HG03159 (cell line): ENCODE measurements at regions not wholly inside any gene's neighbourhood (a gene's known extent, or its start where the extent isn't known, plus 50 kb on each side); places are given as distances from the start of the nearest gene placed in this dataset.
A peak's percentile ranks its signal among the peaks of the same experiment; 100 is the strongest.

ENCODE experiments used
- ATAC-seq: cut with Tn5 transposase; IDR thresholded peaks from one replicate; pipeline ENCODE4 v1.9.1; 2021; ENCODE audit warnings: mild to moderate bottlenecking, moderate library complexity; ENCODE audit not compliant: unreplicated experiment

DNA sequence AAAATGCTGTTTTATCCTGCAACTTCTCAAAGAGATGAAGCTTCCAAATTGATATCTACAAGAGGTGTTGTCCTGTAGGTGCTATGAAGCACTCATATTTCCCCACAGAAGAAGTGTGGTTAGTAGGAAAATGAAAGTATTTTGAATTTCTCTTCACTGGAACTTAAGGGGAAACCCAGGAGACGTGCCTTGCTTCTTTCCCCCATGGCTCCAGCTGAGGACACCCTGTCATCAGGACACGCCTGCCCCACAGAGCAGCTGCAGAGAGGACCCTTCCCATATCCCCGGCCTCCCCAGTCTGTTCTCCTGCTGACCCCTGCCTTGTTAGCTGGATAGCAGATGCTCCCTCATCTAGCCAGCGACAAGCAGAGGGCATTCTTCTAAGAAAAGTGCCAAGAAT is 371.3 kb downstream of the COG6 start:
- ATAC-seq: peak; percentile 17

DNA sequence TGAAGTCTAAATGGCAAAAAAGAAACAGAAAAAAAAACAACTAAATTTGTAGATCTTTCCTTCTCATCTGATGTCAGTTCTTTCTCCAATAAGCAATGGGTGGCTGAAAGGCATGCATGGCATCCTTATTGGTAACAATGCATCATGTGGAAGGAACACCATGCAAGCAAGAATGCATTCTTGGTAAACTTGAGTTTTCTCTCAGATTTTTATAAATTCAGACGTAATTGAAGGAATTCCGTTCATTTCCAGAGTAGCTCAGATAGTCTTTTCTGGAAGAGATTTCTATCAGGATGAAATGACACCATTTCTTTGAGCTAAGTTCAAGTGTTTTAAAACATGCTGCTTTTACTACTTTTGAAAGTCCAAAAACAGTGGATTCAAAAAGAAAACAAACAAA is 373.0 kb downstream of the COG6 start:
- no peak for ATAC-seq

DNA sequence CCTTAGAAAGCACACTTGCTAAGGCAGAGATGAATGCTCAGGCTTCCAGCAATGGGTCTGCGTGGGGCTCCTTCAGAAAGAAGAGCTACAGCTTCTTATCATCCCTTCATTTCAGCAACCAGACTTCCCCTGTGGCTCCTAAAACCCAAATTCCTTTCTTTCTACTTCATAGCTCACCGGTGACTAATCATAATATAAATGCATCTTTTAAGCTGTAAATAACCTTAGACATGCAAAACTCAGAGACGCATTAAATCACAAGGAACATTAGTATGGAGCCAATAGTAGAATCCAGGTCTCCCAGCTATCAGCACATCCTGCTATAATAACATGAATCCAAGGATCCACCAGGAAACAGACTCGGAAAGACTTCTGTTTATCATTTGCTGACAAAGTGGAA is 375.6 kb downstream of the COG6 start:
- no peak for ATAC-seq

DNA sequence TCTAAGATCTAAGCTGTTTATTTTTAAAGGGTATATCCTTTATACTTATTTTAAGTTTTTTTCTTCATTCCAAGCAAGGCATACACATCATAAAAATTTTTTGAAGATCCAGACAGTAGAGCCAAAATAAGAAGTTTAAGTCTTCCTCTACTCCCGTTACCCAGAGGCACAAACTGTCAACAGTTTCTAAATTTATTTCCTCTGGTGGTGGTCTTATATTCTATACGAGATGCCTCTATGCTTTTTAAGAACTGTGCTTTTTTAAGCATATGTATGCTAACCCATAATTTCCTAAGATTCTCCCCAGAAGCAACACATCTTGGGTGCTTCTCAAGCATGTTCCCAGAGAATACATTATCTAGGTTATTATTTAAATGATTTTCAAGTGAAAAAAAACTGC is 383.6 kb downstream of the COG6 start:
- ATAC-seq: no peak

DNA sequence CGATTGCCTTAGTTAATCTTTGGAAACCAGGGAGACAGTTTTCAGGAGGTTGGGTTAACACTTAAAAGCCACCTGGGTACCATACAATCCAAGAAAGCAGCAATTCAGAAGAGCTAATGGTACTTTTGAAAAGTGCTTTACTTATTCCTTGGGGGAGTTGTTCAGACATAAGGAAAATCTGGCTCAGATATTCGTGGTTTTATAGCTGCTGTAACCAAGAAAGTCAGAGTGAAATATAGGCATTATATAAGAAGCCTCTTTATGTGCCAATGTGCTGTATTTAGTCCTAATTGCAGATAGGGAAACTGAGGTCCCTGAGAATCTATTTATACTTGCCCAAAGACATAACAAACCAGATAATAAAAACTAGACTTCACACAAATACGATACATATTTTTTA is 387.5 kb downstream of the COG6 start:
- no peak for ATAC-seq

- ATAC-seq: no peak
These were observed 388.3 kb downstream of the COG6 start for GRCh38 chr13:40043764-40044163.

DNA sequence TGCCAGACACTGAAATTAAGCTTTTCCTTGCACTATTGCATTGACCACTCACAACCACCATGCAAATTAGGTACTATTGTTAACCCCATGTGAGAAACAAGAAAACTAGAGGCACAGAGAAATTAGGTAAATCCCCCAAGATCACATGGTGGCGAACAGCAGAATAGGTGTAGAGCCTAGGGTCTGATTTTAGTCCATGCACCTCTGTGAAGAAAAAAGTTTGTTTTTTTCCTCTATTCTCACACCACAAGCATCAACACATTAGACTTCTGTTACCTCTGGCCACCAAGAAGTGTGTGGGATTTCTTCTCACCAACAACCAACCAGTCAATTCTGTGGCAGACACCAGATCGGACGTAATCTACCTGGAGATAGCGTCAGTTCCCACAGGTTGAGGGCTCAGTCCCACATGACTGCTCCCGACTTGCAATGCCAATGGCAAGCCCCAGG is 391.9 kb downstream of the COG6 start:
- ATAC-seq: peak; percentile 84

DNA sequence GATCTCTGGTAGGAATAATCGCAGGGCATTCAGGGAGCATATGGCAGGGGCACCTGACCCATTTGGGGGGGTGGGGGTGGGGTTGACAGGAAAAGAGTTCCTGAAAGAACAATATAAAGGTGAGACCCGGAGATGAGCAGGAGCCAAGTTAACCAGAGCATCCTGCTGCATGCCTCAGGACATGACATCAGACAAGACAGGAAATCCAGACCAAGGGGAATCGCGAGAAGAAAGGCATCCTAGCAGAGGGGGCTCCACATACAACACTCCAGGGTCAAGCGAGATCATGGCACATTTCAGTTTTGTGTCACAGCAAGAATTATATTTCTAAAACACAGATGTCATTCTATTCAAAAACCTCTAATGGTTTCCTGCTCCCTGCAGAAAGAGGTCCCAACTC is 393.1 kb downstream of the COG6 start:
- no peak for ATAC-seq

DNA sequence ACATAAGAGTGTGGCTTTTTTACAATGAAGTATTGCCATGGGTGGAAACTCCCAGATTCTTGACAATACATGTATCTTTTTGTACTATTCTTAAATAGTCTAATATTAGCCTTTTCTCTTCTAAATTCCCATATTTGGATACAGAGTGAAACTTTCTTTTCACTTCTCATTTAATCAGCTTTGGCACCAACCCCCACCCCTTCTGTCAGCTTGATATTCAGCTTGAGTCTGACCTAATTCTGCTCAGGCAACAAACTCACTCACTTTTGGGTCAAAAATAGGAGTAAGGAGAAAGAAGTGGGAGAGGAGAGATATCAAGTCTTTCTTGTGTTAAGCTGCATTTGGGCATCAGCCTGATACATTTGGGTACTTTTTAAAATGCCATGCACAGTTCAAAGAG is 397.5 kb downstream of the COG6 start:
- no peak for ATAC-seq

DNA sequence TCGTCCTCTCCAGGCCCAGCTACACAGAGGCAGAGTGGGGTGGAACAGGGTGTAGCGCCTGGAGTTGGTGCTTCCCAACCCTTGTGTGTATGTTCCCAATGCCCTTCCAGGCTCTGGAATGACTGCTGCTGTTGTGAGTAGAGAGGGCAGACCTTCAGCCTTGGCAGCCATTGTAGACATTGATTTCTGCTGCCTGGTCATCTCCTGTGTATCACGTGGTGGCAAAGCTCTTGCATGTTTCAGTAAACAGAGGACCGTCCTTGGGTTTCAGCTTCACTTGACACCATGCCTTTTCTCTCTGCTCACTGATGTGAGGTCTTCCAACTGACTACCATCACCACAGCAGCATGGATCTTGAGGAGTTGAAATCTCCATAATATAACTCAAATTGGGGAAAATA is 397.9 kb downstream of the COG6 start:
- ATAC-seq: no peak

GRCh38 chr13:40054422-40054821 is 399.0 kb downstream of the COG6 start:
- peak; percentile 65 for ATAC-seq

- no peak for ATAC-seq
These were observed 401.6 kb downstream of the COG6 start for GRCh38 chr13:40056898-40057619.

GRCh38 chr13:40058757-40059236 is 403.3 kb downstream of the COG6 start:
- ATAC-seq: no peak

GRCh38 chr13:40059540-40060232 is 404.2 kb downstream of the COG6 start:
- no peak for ATAC-seq

- peak; percentile 64 for ATAC-seq
These were observed 405.0 kb downstream of the COG6 start for GRCh38 chr13:40060296-40061007.

DNA sequence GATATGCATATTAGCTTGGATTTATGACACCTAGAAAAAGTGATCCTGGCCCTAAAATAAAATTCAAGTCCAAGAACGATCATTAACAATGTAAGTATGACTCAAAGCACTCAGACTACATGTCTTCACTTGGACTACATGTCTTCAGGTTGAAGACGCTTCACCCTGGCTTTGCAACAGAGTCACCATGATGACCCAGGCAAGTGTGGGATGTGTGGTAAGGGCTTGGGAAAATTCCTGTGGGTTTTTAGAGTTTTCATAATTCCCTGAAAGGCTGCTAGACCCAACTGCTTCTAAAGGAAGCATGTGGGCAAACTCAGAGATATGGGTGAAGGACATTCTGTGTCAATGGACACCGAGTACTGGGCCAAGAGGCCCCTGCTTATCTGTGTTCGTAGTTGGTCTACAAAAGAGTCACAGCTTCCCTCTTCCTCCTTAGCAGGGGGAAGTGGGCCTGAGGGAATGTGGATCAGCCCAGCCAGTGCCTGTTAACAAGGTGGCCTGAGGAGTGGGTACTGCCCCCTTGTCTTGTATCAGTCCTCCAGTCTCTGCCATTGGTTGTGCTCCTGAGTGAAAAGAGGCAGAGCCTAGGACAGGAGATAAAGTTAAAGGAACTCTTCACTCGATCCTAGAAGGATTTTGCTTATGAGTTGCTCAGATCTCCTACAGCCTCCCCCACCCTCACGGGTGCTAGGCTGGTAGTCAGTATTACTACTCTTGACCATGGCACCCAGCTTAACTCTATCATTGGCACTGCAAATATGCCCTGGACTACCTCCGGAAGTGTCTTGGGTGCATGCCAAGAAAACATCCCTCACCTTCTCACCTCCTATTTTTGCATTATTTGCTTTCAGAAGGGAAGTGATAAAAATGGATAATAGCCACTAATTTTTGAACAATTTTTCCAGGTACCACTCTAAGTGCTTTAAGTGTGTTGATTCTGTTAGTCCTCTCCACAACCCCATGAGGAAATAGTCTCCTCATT is 406.3 kb downstream of the COG6 start:
- ATAC-seq: no peak

DNA sequence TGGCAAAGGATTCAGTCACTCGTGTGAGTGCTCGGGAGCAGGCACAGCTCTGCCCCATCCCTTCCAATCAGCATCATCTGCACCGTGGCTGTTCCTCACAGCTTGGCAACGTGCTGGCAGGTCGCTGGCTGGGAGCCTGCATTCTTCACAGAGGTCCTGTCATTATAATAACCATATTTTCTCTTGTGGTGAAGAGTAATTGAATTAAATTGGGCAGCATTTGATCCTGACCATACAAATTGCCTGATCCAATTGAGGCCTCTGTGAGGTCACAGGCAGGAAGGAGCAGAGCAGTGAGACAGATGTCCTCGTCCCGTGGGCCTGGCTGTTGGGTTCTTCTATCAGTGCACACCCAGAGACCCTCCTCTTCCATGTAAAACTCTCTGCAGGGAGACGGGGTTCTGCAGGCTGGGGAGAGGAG is 407.8 kb downstream of the COG6 start:
- no peak for ATAC-seq

GRCh38 chr13:40063703-40064102 is 408.2 kb downstream of the COG6 start:
- ATAC-seq: no peak

GRCh38 chr13:40064154-40065097 is 409.0 kb downstream of the COG6 start:
- no peak for ATAC-seq
